ENCODE measurements at regions not wholly inside any gene's neighbourhood (a gene's known extent, or its start where the extent isn't known, plus 50 kb on each side); places are given as distances from the start of the nearest gene placed in this dataset.

GRCh38 chr7:152590481-152590880 lies 85.5 kb downstream of the XRCC2 start:
- TF ChIP-seq CTCF (conservative IDR thresholded peaks at IDR 0.05; ENCODE audit: low read length) (no peak), EZH2phosphoT487 (IDR thresholded peaks at IDR 0.05; ENCODE audit: borderline replicate concordance) (no peak)

All from Loucy (cell line).